ENCODE measurements at regions not wholly inside any gene's neighbourhood (a gene's known extent, or its start where the extent isn't known, plus 50 kb on each side); places are given as distances from the start of the nearest gene placed in this dataset.
"Not testable (repeated sequence)": the region's sequence is repeated elsewhere in the genome, so short reads cannot be mapped to it uniquely, and the experiment has no call there.

- DNase-seq = not testable (repeated sequence)
Measured at GRCh38 chr4:79659308-79659870, 251.4 kb upstream of the GK2 start.

GRCh38 chr4:79657379-79657778 lies 249.4 kb upstream of the GK2 start:
- DNase-seq = no peak

- DNase-seq = no peak
Measured at GRCh38 chr4:79653871-79654270, 245.8 kb upstream of the GK2 start.

GRCh38 chr4:79652738-79653137 lies 244.7 kb upstream of the GK2 start:
- DNase-seq = no peak

GRCh38 chr4:79652232-79652631 lies 244.2 kb upstream of the GK2 start:
- peak; percentile 49 for DNase-seq

GRCh38 chr4:79651456-79651855 lies 243.4 kb upstream of the GK2 start:
- no peak for DNase-seq

- no peak for DNase-seq
Measured at GRCh38 chr4:79650794-79651431, 242.9 kb upstream of the GK2 start.

- DNase-seq = no peak
Measured at GRCh38 chr4:79650217-79650616, 242.2 kb upstream of the GK2 start.

- no peak for DNase-seq
Measured at GRCh38 chr4:79645942-79646341, 237.9 kb upstream of the GK2 start.

- no peak for DNase-seq
Measured at GRCh38 chr4:79638735-79639134, 230.7 kb upstream of the GK2 start.

- DNase-seq = no peak
Measured at GRCh38 chr4:79636991-79637390, 229.0 kb upstream of the GK2 start.

- DNase-seq = no peak
Measured at GRCh38 chr4:79634111-79634510, 226.1 kb upstream of the GK2 start.

- DNase-seq = no peak
Measured at GRCh38 chr4:79632114-79632513, 224.1 kb upstream of the GK2 start.

GRCh38 chr4:79626611-79627010 lies 218.6 kb upstream of the GK2 start:
- no peak for DNase-seq

- no peak for DNase-seq
Measured at GRCh38 chr4:79626101-79626500, 218.1 kb upstream of the GK2 start.

- DNase-seq = no peak
Measured at GRCh38 chr4:79625361-79625760, 217.3 kb upstream of the GK2 start.

- no peak for DNase-seq
Measured at GRCh38 chr4:79623021-79623870, 215.2 kb upstream of the GK2 start.

GRCh38 chr4:79621061-79621460 lies 213.0 kb upstream of the GK2 start:
- DNase-seq = no peak

- no peak for DNase-seq
Measured at GRCh38 chr4:79620617-79621016, 212.6 kb upstream of the GK2 start.

- no peak for DNase-seq
Measured at GRCh38 chr4:79613269-79613935, 205.4 kb upstream of the GK2 start.

GRCh38 chr4:79611026-79611425 lies 203.0 kb upstream of the GK2 start:
- no peak for DNase-seq

GRCh38 chr4:79609817-79610216 lies 201.8 kb upstream of the GK2 start:
- DNase-seq = no peak

- DNase-seq = no peak
Measured at GRCh38 chr4:79607979-79608378, 200.0 kb upstream of the GK2 start.

- no peak for DNase-seq
Measured at GRCh38 chr4:79604152-79604551, 196.1 kb upstream of the GK2 start.
